ENCODE measurements at regions not wholly inside any gene's neighbourhood (a gene's known extent, or its start where the extent isn't known, plus 50 kb on each side); places are given as distances from the start of the nearest gene placed in this dataset.

DNA sequence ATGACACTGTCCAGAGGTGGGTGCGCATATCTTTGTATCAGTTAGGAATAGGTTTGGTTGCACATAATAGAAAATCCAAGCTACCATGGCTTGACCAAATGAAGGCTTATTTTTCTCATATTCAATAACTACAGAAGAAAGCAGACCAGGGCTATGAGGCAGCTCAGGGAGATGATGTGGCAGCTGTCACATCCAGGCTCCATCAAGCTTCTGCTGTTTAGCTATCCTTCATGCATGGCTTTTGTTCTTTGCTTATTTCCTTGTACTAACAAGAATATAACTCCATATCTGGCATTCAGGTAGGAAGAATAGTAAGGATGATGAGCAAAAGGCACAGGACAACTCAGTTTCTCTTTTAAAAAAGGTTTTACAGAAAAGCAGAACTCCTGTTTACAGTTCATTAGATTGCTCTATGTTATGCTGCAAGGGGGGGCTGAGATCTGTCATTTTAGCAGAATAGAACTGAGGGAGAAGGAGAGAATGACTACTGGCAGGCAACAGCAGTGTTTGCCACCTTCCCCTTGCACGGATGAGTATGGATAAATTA lies 336.1 kb downstream of the MLLT3 start:
- CTCF ChIA-PET = no interaction called here
- H3K4me3 Mint-ChIP-seq (ENCODE audit: low read depth, unreplicated experiment) = no peak overlapping the region
- BruUV-seq (replicated peaks) = no TSS peak

GRCh38 chr9:20284601-20285289 lies 337.6 kb downstream of the MLLT3 start:
- no peak for DNase-seq
- no peaks in the 10 kb centered on the region for H3K27me3 Mint-ChIP-seq (ENCODE audit: unreplicated experiment)
- TF ChIP-seq CTCF (IDR thresholded peaks at IDR 0.05; ENCODE audit: unreplicated experiment) = no peak
- intact Hi-C loops (cut with micrococcal nuclease; ENCODE audit: unreplicated experiment) = no loop called here
- no peaks in the 10 kb centered on the region for H3K9me3 Mint-ChIP-seq (ENCODE audit: low read depth, unreplicated experiment)
- no peaks in the 10 kb centered on the region for H3K36me3 Mint-ChIP-seq (ENCODE audit: insufficient read depth, unreplicated experiment)
- no peaks in the 10 kb centered on the region for H3K4me1 Mint-ChIP-seq (ENCODE audit: low read depth, unreplicated experiment)
- no peak overlapping the region for H3K27ac Mint-ChIP-seq (ENCODE audit: unreplicated experiment)
- CTCF ChIA-PET = interaction anchor here (0.7 kb wide), 1 partner anchor 32 kb away, joined by 3 read pairs; no protein-coding TSS in a partner anchor
- no peak overlapping the region for H3K4me3 Mint-ChIP-seq (ENCODE audit: low read depth, unreplicated experiment)
- no TSS peak for BruUV-seq (replicated peaks)

More for the DNA sequence above, 336.1 kb downstream of the MLLT3 start:
- TF ChIP-seq CTCF (IDR thresholded peaks at IDR 0.05; ENCODE audit: unreplicated experiment) = no peak
- intact Hi-C loops (cut with micrococcal nuclease; ENCODE audit: unreplicated experiment) = no loop called here
- no peak overlapping the region for H3K27ac Mint-ChIP-seq (ENCODE audit: unreplicated experiment)
- H3K27me3 Mint-ChIP-seq (ENCODE audit: unreplicated experiment) = peaks cover 10% of the 10 kb centered on the region
- no peak for DNase-seq
- no peaks in the 10 kb centered on the region for H3K36me3 Mint-ChIP-seq (ENCODE audit: insufficient read depth, unreplicated experiment)
- no peaks in the 10 kb centered on the region for H3K4me1 Mint-ChIP-seq (ENCODE audit: low read depth, unreplicated experiment)
- H3K9me3 Mint-ChIP-seq (ENCODE audit: low read depth, unreplicated experiment) = no peaks in the 10 kb centered on the region

DNA sequence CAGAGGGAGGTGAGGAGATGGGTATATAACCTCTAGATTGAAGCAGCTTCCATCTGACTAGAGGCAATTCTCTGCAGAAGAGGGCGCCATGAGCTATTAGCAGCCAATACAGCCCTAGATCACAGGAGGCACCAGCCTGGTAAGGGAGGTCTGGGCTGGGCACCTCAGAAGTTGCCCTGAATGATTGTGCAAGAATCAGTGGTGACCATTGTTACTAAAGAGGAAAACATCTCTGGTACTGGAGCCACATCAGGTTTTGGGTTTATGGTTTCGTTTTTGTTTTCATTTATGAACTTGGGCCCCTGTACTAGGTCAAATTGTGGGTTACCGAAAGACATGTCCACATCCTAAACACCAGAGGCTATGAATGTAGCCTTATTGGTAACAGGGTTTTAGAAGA lies 342.0 kb downstream of the MLLT3 start:
- BruUV-seq (replicated peaks) = no TSS peak
- H3K9me3 Mint-ChIP-seq (ENCODE audit: low read depth, unreplicated experiment) = peaks cover 2% of the 10 kb centered on the region
- CTCF ChIA-PET = no interaction called here
- no peak for DNase-seq
- no peak overlapping the region for H3K27ac Mint-ChIP-seq (ENCODE audit: unreplicated experiment)
- H3K36me3 Mint-ChIP-seq (ENCODE audit: insufficient read depth, unreplicated experiment) = no peaks in the 10 kb centered on the region
- no peaks in the 10 kb centered on the region for H3K4me1 Mint-ChIP-seq (ENCODE audit: low read depth, unreplicated experiment)
- no peak overlapping the region for H3K4me3 Mint-ChIP-seq (ENCODE audit: low read depth, unreplicated experiment)
- intact Hi-C loops (cut with micrococcal nuclease; ENCODE audit: unreplicated experiment) = no loop called here
- H3K27me3 Mint-ChIP-seq (ENCODE audit: unreplicated experiment) = peaks cover 3% of the 10 kb centered on the region
- no peak for TF ChIP-seq CTCF (IDR thresholded peaks at IDR 0.05; ENCODE audit: unreplicated experiment)

- H3K27ac Mint-ChIP-seq (ENCODE audit: unreplicated experiment) = no peak overlapping the region
- no peak overlapping the region for H3K4me3 Mint-ChIP-seq (ENCODE audit: low read depth, unreplicated experiment)
- TF ChIP-seq CTCF (IDR thresholded peaks at IDR 0.05; ENCODE audit: unreplicated experiment) = no peak
- no TSS peak for BruUV-seq (replicated peaks)
- DNase-seq = no peak
- intact Hi-C loops (cut with micrococcal nuclease; ENCODE audit: unreplicated experiment) = no loop called here
- no peaks in the 10 kb centered on the region for H3K36me3 Mint-ChIP-seq (ENCODE audit: insufficient read depth, unreplicated experiment)
- peaks cover 29% of the 10 kb centered on the region for H3K27me3 Mint-ChIP-seq (ENCODE audit: unreplicated experiment)
- no peaks in the 10 kb centered on the region for H3K4me1 Mint-ChIP-seq (ENCODE audit: low read depth, unreplicated experiment)
- peaks cover 2% of the 10 kb centered on the region for H3K9me3 Mint-ChIP-seq (ENCODE audit: low read depth, unreplicated experiment)
- CTCF ChIA-PET = no interaction called here
Measured at GRCh38 chr9:20276762-20277161, 345.5 kb downstream of the MLLT3 start.
